ENCODE measurements at regions not wholly inside any gene's neighbourhood (a gene's known extent, or its start where the extent isn't known, plus 50 kb on each side); places are given as distances from the start of the nearest gene placed in this dataset.

DNA sequence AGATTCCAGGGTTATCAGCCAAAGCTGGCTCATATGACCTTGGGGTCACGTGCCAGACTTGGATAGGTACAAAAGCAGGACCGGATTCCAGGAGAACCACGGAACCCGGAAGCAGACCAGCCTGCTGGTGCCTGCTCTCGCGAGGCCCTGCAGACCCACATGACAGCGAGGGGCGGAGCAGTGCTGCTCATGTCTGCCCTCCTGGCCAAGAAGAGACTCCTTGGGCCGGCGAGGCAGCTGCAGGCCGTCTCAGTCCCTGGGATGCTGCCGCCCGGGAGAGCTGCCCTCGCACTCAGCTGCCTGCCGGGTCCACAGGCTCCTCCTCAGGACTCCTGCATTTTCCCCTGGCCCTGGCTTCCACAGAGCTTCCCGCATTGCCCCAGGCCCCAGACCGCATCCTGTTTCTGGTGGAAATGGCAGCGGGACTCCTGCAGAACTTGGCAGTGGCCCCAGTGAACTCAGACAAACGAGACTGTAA is 739.5 kb downstream of the SOCS6 start:
- Histone ChIP-seq H3K9ac (ENCODE audit: low read length in 2 of 2) (no peak overlapping the region), H3K9me3 (ENCODE audit: control insufficient read depth in 2 of 2, low read length in 2 of 2) (no peaks in the 10 kb centered on the region), H3K4me1 (ENCODE audit: control insufficient read depth, insufficient read depth, low read length) (no peaks in the 10 kb centered on the region), H3K27ac (ENCODE audit: low read length) (no peak overlapping the region), H3K36me3 (ENCODE audit: control insufficient read depth in 2 of 2, insufficient read depth in 2 of 2, low read length in 2 of 2) (no peaks in the 10 kb centered on the region), H3K4me3 (ENCODE audit: low read length in 2 of 2) (no peak overlapping the region), H3K27me3 (ENCODE audit: control insufficient read depth in 1 of 2, insufficient read depth in 2 of 2, low read length in 2 of 2) (no peaks in the 10 kb centered on the region)

DNA sequence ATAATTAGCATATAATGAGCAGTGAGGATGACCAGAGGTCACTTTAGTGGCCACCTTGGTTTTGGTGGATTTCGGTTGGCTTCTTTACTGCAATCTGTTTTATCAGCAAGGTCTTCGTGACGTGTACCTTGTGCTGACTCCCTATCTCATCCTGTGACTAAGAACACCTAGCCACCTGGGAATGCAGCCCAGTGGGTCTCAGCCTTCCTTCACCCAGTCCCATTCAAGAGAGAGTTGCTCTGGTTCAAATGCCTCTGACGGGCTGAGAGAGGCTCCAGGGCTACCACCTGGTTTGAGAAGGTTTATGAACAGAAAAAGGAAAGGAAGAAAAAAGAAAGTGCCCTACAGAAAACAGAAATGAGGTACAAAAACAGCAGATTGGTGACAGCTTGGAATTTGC is 738.7 kb downstream of the SOCS6 start:
- Histone ChIP-seq H3K27me3 (ENCODE audit: control insufficient read depth in 1 of 2, insufficient read depth in 2 of 2, low read length in 2 of 2) (no peaks in the 10 kb centered on the region), H3K4me3 (ENCODE audit: low read length in 2 of 2) (no peak overlapping the region), H3K9me3 (ENCODE audit: control insufficient read depth in 2 of 2, low read length in 2 of 2) (no peaks in the 10 kb centered on the region), H3K36me3 (ENCODE audit: control insufficient read depth in 2 of 2, insufficient read depth in 2 of 2, low read length in 2 of 2) (no peaks in the 10 kb centered on the region), H3K4me1 (ENCODE audit: control insufficient read depth, insufficient read depth, low read length) (no peaks in the 10 kb centered on the region), H3K27ac (ENCODE audit: low read length) (no peak overlapping the region), H3K9ac (ENCODE audit: low read length in 2 of 2) (no peak overlapping the region)

DNA sequence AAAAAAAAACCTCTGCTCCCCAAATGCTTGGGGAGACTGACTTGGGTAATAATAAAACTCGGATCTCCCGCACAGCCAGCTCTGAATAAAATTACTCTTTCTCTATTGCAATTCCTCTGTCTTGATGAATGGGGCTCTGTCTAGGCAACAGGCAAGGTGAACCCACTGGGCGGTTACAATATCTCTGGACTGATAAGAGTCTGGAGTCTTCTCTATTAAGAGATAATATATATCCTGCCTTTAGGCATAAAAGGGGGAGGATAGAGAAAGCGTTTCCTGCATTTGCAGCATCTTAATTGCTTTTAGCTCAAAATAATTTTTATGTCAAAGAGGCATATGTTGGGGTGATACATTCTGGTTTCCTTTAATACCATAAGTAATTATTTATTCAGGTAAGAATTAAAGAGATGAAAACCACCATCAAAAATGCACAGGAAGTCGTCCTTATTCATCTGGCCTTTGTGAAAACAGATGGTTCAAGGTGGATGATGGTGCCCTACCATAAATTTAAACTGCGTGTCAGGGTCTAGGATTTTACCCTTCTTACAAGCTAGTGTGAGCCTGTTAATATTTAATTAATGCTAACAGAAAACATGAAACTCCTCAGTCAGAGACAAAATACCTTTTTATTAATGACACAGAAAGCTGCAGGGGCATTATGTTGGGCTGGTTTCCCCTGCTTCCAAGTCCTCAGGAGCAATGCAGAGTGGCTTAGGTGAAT is 736.8 kb downstream of the SOCS6 start:
- Histone ChIP-seq H3K27ac (ENCODE audit: low read length) (no peak overlapping the region), H3K9ac (ENCODE audit: low read length in 2 of 2) (no peak overlapping the region), H3K9me3 (ENCODE audit: control insufficient read depth in 2 of 2, low read length in 2 of 2) (no peaks in the 10 kb centered on the region), H3K27me3 (ENCODE audit: control insufficient read depth in 1 of 2, insufficient read depth in 2 of 2, low read length in 2 of 2) (no peaks in the 10 kb centered on the region), H3K4me3 (ENCODE audit: low read length in 2 of 2) (no peak overlapping the region), H3K36me3 (ENCODE audit: control insufficient read depth in 2 of 2, insufficient read depth in 2 of 2, low read length in 2 of 2) (no peaks in the 10 kb centered on the region), H3K4me1 (ENCODE audit: control insufficient read depth, insufficient read depth, low read length) (no peaks in the 10 kb centered on the region)

DNA sequence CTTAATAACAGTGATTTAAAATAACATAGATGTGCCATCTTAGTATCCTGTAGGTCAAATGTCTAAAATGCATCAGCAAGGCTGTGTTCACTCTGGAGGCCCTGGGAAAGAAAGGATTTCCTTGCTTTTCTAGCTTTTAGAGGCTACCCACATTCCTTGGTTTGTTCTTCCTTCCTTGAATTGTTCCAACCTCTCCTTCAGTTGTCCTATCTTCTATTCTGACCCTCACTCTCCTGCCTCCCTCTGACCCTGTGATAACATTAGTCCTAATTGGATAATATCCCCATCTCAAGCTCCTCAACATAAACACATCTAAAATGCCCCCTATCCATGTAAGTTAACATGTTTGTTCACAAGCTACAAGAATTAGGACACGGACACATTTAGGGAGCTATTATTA is 733.5 kb downstream of the SOCS6 start:
- Histone ChIP-seq H3K9ac (ENCODE audit: low read length in 2 of 2) (no peak overlapping the region), H3K9me3 (ENCODE audit: control insufficient read depth in 2 of 2, low read length in 2 of 2) (no peaks in the 10 kb centered on the region), H3K27ac (ENCODE audit: low read length) (no peak overlapping the region), H3K27me3 (ENCODE audit: control insufficient read depth in 1 of 2, insufficient read depth in 2 of 2, low read length in 2 of 2) (no peaks in the 10 kb centered on the region), H3K4me1 (ENCODE audit: control insufficient read depth, insufficient read depth, low read length) (no peaks in the 10 kb centered on the region), H3K4me3 (ENCODE audit: low read length in 2 of 2) (no peak overlapping the region), H3K36me3 (ENCODE audit: control insufficient read depth in 2 of 2, insufficient read depth in 2 of 2, low read length in 2 of 2) (no peaks in the 10 kb centered on the region)

DNA sequence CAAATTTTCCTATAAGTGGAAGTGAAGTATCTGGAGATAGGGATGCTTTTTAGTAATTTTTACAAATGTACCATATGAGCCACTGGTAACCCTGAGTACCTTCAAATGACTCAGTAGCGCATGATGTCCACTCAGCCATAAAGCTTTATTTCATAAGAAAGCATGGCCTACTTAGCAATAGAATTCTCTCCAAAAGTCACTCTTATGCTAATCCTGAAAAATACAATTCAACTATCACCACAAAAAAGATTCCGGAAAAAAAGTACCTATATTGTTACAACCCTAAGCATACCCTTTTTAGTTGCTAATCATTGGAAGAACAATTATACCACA is 732.2 kb downstream of the SOCS6 start:
- Histone ChIP-seq H3K27ac (ENCODE audit: low read length) (no peak overlapping the region), H3K36me3 (ENCODE audit: control insufficient read depth in 2 of 2, insufficient read depth in 2 of 2, low read length in 2 of 2) (no peaks in the 10 kb centered on the region), H3K27me3 (ENCODE audit: control insufficient read depth in 1 of 2, insufficient read depth in 2 of 2, low read length in 2 of 2) (no peaks in the 10 kb centered on the region), H3K9ac (ENCODE audit: low read length in 2 of 2) (no peak overlapping the region), H3K4me1 (ENCODE audit: control insufficient read depth, insufficient read depth, low read length) (no peaks in the 10 kb centered on the region), H3K9me3 (ENCODE audit: control insufficient read depth in 2 of 2, low read length in 2 of 2) (no peaks in the 10 kb centered on the region), H3K4me3 (ENCODE audit: low read length in 2 of 2) (no peak overlapping the region)

DNA sequence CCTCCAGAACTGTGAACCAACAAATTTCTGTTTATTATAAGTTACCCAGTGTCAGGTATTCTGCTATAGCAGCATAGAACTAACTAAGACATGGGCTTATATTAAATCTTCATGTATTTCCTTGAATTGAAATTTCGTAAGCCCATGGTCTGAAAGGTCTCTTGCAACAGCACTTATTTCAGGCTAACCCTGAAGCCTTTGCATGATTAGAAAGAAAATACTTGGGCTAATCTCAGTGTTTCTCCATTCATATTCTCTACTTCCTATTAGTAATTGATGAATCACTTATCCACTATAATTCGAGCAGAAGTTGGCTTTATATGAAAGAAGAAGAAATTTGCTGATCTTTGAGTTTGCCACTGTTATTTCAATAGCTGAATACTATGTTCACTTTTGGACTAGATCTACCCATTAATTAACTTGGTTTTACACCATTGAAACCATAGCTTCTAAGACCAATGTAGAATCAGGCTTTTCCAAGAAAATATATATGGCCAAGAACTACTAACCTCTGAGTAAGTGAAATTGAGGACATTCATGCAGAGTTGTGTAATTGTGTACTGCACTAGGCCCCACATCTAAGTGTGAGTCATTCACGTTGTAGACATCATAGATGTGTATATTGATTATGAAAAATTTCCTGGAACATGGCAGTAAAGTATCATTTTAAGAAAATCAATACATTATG is 731.6 kb downstream of the SOCS6 start:
- no peaks in the 10 kb centered on the region for H3K4me1 ChIP-seq (ENCODE audit: control insufficient read depth, insufficient read depth, low read length)
- H3K9ac ChIP-seq (ENCODE audit: low read length in 2 of 2): no peak overlapping the region
- H3K36me3 ChIP-seq (ENCODE audit: control insufficient read depth in 2 of 2, insufficient read depth in 2 of 2, low read length in 2 of 2): no peaks in the 10 kb centered on the region
- no peaks in the 10 kb centered on the region for H3K9me3 ChIP-seq (ENCODE audit: control insufficient read depth in 2 of 2, low read length in 2 of 2)
- H3K27ac ChIP-seq (ENCODE audit: low read length): no peak overlapping the region
- no peak overlapping the region for H3K4me3 ChIP-seq (ENCODE audit: low read length in 2 of 2)
- H3K27me3 ChIP-seq (ENCODE audit: control insufficient read depth in 1 of 2, insufficient read depth in 2 of 2, low read length in 2 of 2): no peaks in the 10 kb centered on the region

DNA sequence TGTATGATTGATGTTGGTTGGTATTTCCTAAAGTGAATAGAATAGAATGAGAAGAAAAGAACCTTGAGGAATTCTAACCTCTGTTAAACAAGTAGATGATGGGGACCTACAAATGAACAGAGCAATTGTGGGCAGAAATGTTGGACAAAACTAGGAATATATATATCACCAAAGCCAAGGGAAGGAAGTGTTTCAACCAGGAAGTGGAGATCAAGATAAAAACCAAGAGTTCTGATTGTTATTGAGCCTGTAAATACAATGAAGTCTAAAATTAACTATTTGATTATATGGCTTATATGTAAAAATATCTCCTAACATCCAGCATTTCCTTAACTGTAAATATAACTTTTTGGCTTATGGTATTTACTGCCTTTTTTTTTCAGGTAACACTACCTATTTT is 730.0 kb downstream of the SOCS6 start:
- Histone ChIP-seq H3K4me3 (ENCODE audit: low read length in 2 of 2) (no peak overlapping the region), H3K27me3 (ENCODE audit: control insufficient read depth in 1 of 2, insufficient read depth in 2 of 2, low read length in 2 of 2) (no peaks in the 10 kb centered on the region), H3K36me3 (ENCODE audit: control insufficient read depth in 2 of 2, insufficient read depth in 2 of 2, low read length in 2 of 2) (no peaks in the 10 kb centered on the region), H3K9ac (ENCODE audit: low read length in 2 of 2) (no peak overlapping the region), H3K4me1 (ENCODE audit: control insufficient read depth, insufficient read depth, low read length) (no peaks in the 10 kb centered on the region), H3K27ac (ENCODE audit: low read length) (no peak overlapping the region), H3K9me3 (ENCODE audit: control insufficient read depth in 2 of 2, low read length in 2 of 2) (no peaks in the 10 kb centered on the region)

DNA sequence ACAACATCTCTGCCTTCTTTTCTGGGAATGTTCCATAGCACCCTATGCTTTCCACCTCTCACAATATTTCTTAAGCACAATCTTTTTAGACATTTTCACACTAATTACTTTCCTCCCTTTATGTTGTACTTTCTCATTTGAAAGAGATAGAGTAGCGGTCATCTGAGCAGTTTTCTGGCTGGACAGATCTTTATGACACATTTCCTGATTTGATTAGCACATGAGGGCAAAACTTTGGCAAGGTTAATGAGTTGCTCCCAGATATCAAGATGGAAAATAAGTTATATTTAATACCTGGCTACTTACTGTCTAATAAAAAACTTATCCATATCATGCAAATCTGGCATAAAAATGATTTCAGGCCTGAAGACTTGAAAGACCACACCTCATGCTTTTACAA is 723.9 kb downstream of the SOCS6 start:
- Histone ChIP-seq H3K4me3 (ENCODE audit: low read length in 2 of 2) (no peak overlapping the region), H3K9ac (ENCODE audit: low read length in 2 of 2) (no peak overlapping the region)

DNA sequence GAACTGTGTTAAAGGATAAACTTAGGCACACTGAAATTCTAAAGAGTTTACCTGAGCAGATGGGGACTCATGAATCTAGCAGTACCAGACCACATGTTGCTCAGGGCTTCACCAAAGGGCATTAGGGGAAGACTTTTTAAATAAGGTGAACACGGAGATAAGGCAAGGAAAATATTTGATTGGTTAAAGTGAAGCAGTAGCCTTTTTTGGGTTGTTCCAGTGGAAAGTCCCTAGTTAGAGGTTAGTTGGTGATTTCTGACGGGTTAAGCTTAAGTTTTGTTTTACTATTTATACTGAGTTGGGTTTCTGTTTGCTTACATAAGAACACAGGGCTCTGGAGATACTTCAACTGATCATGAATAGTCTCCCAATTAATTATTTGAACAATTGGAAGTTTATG is 722.5 kb downstream of the SOCS6 start:
- H3K27ac ChIP-seq (ENCODE audit: low read length): no peak overlapping the region
- no peak overlapping the region for H3K9ac ChIP-seq (ENCODE audit: low read length in 2 of 2)
- H3K4me3 ChIP-seq (ENCODE audit: low read length in 2 of 2): no peak overlapping the region
- no peaks in the 10 kb centered on the region for H3K27me3 ChIP-seq (ENCODE audit: control insufficient read depth in 1 of 2, insufficient read depth in 2 of 2, low read length in 2 of 2)
- no peaks in the 10 kb centered on the region for H3K36me3 ChIP-seq (ENCODE audit: control insufficient read depth in 2 of 2, insufficient read depth in 2 of 2, low read length in 2 of 2)
- peaks cover 0 to 2% of the 10 kb centered on the region in 2 donors for H3K9me3 ChIP-seq (ENCODE audit: control insufficient read depth in 2 of 2, low read length in 2 of 2)
- no peaks in the 10 kb centered on the region for H3K4me1 ChIP-seq (ENCODE audit: control insufficient read depth, insufficient read depth, low read length)

More for the DNA sequence above, 723.9 kb downstream of the SOCS6 start:
- H3K9me3 ChIP-seq (ENCODE audit: control insufficient read depth in 2 of 2, low read length in 2 of 2): peaks cover 0 to 2% of the 10 kb centered on the region in 2 donors
- H3K27me3 ChIP-seq (ENCODE audit: control insufficient read depth in 1 of 2, insufficient read depth in 2 of 2, low read length in 2 of 2): no peaks in the 10 kb centered on the region
- no peaks in the 10 kb centered on the region for H3K36me3 ChIP-seq (ENCODE audit: control insufficient read depth in 2 of 2, insufficient read depth in 2 of 2, low read length in 2 of 2)
- no peak overlapping the region for H3K27ac ChIP-seq (ENCODE audit: low read length)
- no peaks in the 10 kb centered on the region for H3K4me1 ChIP-seq (ENCODE audit: control insufficient read depth, insufficient read depth, low read length)

DNA sequence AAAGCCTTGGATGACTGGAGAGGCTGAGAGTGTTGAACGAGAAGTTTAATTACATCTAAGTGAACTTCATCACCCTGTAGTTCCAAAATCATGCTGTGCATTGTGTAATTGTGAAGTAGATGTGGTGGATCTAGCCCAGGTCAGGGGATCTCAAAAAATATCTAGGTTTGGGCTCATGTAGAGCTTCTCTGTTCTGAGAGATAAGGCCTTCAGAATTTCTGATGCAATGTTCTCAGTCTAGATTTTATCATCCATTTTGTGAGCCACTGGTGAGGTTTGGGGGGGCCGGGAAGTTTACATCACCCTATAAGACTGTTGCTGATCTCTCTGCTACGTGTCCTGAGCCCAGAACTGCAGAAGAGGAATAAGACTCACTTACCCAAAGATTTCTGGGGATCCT is 719.4 kb downstream of the SOCS6 start:
- H3K9ac ChIP-seq (ENCODE audit: low read length in 2 of 2): no peak overlapping the region
- H3K27ac ChIP-seq (ENCODE audit: low read length): no peak overlapping the region
- H3K9me3 ChIP-seq (ENCODE audit: control insufficient read depth in 2 of 2, low read length in 2 of 2): peaks cover 0 to 2% of the 10 kb centered on the region in 2 donors
- no peaks in the 10 kb centered on the region for H3K36me3 ChIP-seq (ENCODE audit: control insufficient read depth in 2 of 2, insufficient read depth in 2 of 2, low read length in 2 of 2)
- H3K4me3 ChIP-seq (ENCODE audit: low read length in 2 of 2): no peak overlapping the region
- no peaks in the 10 kb centered on the region for H3K27me3 ChIP-seq (ENCODE audit: control insufficient read depth in 1 of 2, insufficient read depth in 2 of 2, low read length in 2 of 2)
- no peaks in the 10 kb centered on the region for H3K4me1 ChIP-seq (ENCODE audit: control insufficient read depth, insufficient read depth, low read length)

DNA sequence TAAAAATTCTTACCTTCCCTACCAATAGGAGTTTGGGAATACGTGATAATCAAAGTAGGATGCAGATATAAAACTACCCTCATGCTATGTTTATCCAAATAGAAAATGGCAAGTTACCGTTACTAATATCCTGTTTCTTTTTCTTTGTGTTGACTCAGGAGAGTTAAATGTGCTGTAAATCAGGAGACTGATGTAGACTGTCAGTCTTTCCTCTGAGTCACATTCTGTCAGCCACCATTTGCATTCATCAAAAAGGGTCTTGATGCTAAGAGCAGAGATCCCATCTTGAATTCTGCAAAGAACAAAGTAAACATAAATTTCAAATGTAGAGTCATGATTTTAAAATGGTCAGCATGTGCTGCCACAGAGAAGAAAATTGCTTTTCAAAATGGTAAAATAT is 712.8 kb downstream of the SOCS6 start:
- H3K9ac ChIP-seq (ENCODE audit: low read length in 2 of 2): no peak overlapping the region
- H3K27ac ChIP-seq (ENCODE audit: low read length): no peak overlapping the region
- H3K36me3 ChIP-seq (ENCODE audit: control insufficient read depth in 2 of 2, insufficient read depth in 2 of 2, low read length in 2 of 2): no peaks in the 10 kb centered on the region
- H3K27me3 ChIP-seq (ENCODE audit: control insufficient read depth in 1 of 2, insufficient read depth in 2 of 2, low read length in 2 of 2): no peaks in the 10 kb centered on the region
- no peaks in the 10 kb centered on the region for H3K9me3 ChIP-seq (ENCODE audit: control insufficient read depth in 2 of 2, low read length in 2 of 2)
- no peaks in the 10 kb centered on the region for H3K4me1 ChIP-seq (ENCODE audit: control insufficient read depth, insufficient read depth, low read length)
- H3K4me3 ChIP-seq (ENCODE audit: low read length in 2 of 2): no peak overlapping the region
